Choroid plexus epithelial cell (primary cell): ENCODE measurements at regions not wholly inside any gene's neighbourhood (a gene's known extent, or its start where the extent isn't known, plus 50 kb on each side); places are given as distances from the start of the nearest gene placed in this dataset.

ENCODE experiments used
- DNase-seq: peaks from one replicate; pipeline ENCODE4 v3.0.0-alpha.2; 2010; ENCODE audit warnings: low read depth
- H3K4me3 ChIP-seq: 2 replicates; pipeline ENCODE4 v1.5.1; 2011; ENCODE audit warnings: low read depth, mild to moderate bottlenecking, control low read depth, low read length, moderate library complexity
- TF ChIP-seq, protein P1 (sequence below): conservative IDR thresholded peaks from 2 replicates; pipeline ENCODE4 v1.5.1; 2011; ENCODE audit warnings: low read depth, mild to moderate bottlenecking, control low read depth, inconsistent platforms, low read length, moderate library complexity

DNA sequence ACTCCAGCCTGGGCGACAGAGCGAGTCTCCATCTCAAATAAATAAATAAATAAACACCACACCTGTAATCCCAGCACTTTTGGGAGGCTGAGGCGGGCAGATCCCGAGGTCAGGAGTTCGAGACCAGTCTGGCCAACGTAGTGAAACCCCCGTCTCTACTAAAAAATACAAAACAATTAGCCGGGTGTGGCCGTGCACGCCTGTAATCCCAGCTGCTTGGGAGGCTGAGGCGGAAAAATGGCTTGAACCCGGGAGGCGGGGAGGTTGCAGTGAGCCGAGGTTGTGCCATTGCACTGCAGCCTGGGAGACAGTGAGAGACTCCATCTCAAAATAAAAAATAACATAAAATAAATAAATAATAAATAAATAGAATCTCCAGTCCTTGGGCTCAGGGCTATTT, 185.8 kb downstream of the SHOX start:
- TF ChIP-seq, protein P1, sequence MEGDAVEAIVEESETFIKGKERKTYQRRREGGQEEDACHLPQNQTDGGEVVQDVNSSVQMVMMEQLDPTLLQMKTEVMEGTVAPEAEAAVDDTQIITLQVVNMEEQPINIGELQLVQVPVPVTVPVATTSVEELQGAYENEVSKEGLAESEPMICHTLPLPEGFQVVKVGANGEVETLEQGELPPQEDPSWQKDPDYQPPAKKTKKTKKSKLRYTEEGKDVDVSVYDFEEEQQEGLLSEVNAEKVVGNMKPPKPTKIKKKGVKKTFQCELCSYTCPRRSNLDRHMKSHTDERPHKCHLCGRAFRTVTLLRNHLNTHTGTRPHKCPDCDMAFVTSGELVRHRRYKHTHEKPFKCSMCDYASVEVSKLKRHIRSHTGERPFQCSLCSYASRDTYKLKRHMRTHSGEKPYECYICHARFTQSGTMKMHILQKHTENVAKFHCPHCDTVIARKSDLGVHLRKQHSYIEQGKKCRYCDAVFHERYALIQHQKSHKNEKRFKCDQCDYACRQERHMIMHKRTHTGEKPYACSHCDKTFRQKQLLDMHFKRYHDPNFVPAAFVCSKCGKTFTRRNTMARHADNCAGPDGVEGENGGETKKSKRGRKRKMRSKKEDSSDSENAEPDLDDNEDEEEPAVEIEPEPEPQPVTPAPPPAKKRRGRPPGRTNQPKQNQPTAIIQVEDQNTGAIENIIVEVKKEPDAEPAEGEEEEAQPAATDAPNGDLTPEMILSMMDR = no peak
- no peak for DNase-seq
- no peak overlapping the region for H3K4me3 ChIP-seq

DNA sequence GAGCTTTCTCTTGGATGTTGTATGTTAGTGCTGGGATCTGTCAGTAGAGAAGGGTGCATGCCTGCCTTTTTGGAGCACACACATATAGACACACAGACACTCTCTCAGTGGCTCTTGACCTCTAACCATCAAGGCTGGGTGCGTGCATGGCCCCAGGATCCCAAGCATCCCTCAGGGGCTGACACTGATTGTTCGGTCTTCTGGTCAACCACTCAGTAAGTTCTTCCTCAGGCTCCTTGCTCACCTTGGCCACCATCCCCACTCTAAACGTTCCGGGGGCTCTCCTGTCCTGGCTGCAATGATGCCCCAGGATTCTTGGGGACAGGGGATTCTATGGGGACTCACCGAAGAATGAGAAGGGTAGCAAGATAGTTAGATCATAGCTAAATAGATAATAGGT, 179.6 kb downstream of the SHOX start:
- TF ChIP-seq, protein P1 = no peak
- H3K4me3 ChIP-seq = no peak overlapping the region
- DNase-seq = no peak

DNA sequence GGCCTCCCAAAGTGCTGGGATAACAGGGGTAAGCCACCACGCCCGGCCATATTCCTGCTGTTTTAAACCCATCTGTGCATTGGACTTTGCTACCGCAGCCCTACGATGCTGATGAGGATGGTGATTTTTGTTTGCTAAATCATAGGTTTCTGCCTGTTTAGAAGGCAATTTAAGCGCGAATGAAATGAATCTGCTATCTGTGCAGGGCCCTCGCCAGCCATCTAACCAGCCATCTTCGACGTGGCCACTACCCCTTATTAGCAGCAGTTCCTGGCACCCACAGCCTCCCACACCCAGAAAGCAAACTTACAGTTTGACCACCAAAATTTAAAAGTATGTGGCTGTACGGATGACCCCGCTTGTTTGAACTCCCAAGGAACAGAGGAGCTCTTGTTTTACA, 178.5 kb downstream of the SHOX start:
- no peak overlapping the region for H3K4me3 ChIP-seq
- TF ChIP-seq, protein P1 = no peak
- DNase-seq = no peak

DNA sequence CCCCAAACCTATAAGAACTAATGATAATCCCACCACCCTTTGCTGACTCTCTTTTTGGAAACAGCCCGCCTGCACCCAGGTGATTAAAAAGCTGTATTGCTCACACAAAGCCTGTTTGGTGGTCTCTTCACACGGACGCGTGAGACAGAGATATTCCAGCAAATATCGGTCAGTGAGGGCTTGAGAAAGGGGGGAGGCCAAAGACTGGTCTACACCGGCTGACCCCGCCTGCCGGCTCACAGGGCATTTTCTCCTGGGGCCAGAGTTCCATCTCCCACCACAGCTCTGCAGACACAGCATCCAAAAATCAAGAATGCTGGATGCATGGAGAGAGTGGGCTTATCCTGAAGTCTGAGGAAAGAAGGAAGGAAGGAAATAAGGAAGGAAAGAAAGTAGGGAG, 176.0 kb downstream of the SHOX start:
- TF ChIP-seq, protein P1 = no peak
- H3K4me3 ChIP-seq = no peak overlapping the region
- DNase-seq = no peak

DNA sequence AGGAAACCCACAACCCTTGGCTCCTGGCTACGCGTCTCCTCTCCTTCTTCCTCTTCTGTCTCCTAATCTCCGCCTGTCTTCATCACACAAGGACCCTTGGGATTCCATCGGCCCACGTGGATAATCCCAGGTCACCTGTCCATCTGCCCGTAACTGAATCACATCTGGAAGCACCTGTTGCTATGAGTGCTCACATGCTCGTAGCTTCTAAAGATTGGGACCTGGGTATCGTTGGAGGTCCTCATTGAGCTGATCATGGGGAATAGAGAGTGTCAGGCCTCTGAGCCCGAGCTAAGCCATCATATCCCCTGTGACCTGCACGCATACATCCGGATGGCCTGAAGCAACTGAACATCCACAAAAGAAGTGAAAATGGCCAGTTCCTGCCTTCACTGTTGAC, 175.4 kb downstream of the SHOX start:
- DNase-seq = no peak
- TF ChIP-seq, protein P1 = no peak

DNA sequence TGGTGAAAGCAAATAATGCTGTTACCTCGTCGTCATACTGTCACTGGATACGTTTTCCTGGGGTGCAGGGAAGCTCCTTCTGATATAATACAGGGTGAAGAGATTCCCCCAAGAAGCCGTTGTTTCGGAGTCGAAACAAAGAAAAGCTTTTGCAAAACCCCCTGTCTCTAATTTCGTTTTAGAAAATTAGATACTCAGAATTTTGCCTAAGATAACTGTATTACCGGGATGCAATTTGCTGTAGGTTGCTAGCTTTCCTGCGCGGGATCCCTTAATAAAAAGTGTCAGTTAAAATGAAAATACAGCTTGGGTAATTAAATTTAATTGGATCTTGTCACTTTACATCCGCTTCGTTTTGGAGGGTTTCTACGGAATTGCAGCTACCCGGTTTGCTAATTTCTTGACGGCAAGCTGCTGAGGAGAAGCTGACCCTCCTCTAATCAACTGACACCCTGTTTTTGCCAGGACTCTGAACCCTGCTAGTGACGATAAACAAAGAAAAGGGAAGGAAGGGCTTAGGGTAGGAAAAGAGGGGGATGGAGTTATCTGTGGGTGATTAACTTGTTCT, 174.6 kb downstream of the SHOX start:
- no peak for DNase-seq
- no peak overlapping the region for H3K4me3 ChIP-seq
- TF ChIP-seq, protein P1 = no peak

More for the DNA sequence above, 175.4 kb downstream of the SHOX start:
- no peak overlapping the region for H3K4me3 ChIP-seq

DNA sequence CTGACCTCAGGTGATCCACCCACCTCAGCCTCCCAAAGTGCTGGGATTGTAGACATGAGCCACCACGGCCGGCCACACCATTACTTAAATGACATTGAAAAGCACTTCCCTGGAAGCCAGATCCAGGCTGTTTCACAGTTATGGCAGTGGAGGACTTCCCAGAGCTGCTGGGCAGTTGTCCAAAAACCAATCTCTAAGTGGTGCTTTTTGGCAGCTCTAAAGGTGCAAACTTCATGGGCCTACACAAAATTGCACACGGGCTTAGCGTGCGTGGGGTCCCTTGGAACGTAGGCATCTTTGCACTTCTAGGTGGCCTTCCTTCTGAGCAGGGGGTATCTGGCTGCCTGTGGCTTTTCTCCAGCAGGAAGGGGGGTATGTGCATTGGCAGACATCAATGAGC, 172.3 kb downstream of the SHOX start:
- TF ChIP-seq, protein P1 = no peak
- no peak overlapping the region for H3K4me3 ChIP-seq
- no peak for DNase-seq
